Left lung (tissue), 4 donors: ENCODE measurements at regions not wholly inside any gene's neighbourhood (a gene's known extent, or its start where the extent isn't known, plus 50 kb on each side); places are given as distances from the start of the nearest gene placed in this dataset.

ENCODE experiments used
- ATAC-seq: fragments of 200-7000 bp; cut with Tn5 transposase; one replicate; pipeline ENCODE4 v1.9.1; 2020; ENCODE audit warnings: moderate library complexity
- DNase-seq, 4 donors: peaks; one replicate each; pipeline ENCODE4 v3.0.0-alpha.2; 2013 to 2020
- H3K27ac ChIP-seq, 2 donors: fragments of 200-600 bp; sonication (generic) in 1 of 2; one replicate each; pipeline versions ENCODE4 v1.5.0 to v1.8.0; 2020 to 2021
- H3K27me3 ChIP-seq, 2 donors: fragments of 200-600 bp; sonication (generic) in 1 of 2; one replicate each; pipeline versions ENCODE4 v1.5.0 to v1.8.0; 2020 to 2021
- H3K36me3 ChIP-seq, 2 donors: fragments of 200-600 bp; sonication (generic) in 1 of 2; one replicate each; pipeline versions ENCODE4 v1.5.0 to v1.8.0; 2020 to 2021
- H3K4me1 ChIP-seq, 2 donors: fragments of 200-600 bp; one replicate each; pipeline ENCODE4 v1.8.0; 2021
- H3K4me3 ChIP-seq, 2 donors: fragments of 200-600 bp; sonication (generic) in 1 of 2; one replicate each; pipeline versions ENCODE4 v1.5.0 to v1.8.0; 2020 to 2021; ENCODE audit warnings: mild to moderate bottlenecking in 1 of 2
- H3K9me3 ChIP-seq, 2 donors: fragments of 200-600 bp; sonication (generic) in 1 of 2; one replicate each; pipeline versions ENCODE4 v1.5.0 to v1.8.0; 2020 to 2021
- intact Hi-C, 2 donors: fragments of 100-400 bp; cut with DNase I; formaldehyde crosslinking; loops; one replicate each; pipeline versions ENCODE4 v1.11.2 to v1.14.2; 2022
- TF ChIP-seq, protein P1 (sequence below), 2 donors: fragments of 200-600 bp; sonication (generic) in 1 of 2; IDR thresholded peaks; one replicate each; pipeline versions ENCODE4 v1.5.0 to v1.8.0; 2021; ENCODE audit warnings: antibody characterized with exemption in 2 of 2
- donor health status: DM: no; HTN: yes; CAD: no.
- donor health status: DM: no; HTN: no; CAD: no.

DNA sequence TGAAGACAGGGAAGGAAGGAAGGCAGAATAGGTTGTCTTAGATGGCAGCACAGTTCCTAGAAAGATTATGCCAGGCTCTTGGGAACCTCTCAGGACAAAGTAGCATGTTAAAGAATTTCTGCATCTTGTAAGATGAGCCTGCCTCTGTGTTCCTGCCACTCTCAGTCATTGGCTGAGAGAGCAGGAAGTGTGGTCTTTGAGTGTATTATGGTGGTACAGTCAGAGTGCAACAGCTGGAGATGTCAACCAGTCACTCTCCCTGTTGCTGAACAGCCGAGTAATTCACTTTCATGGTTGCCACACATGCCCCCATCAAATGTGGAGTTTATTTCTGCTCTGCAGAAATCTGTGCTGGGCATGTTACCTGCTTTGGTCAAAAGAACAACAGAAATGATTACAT is 659.6 kb upstream of the RIOK2 start:
- Histone ChIP-seq H3K27ac (no peak overlapping the region), H3K9me3 (no peaks in the 10 kb centered on the region), H3K36me3 (no peaks in the 10 kb centered on the region), H3K4me1 (no peaks in the 10 kb centered on the region), H3K27me3 (no peaks in the 10 kb centered on the region), H3K4me3 (no peak overlapping the region)
- DNase-seq (no peak), ATAC-seq (no peak)
- TF ChIP-seq, protein P1, sequence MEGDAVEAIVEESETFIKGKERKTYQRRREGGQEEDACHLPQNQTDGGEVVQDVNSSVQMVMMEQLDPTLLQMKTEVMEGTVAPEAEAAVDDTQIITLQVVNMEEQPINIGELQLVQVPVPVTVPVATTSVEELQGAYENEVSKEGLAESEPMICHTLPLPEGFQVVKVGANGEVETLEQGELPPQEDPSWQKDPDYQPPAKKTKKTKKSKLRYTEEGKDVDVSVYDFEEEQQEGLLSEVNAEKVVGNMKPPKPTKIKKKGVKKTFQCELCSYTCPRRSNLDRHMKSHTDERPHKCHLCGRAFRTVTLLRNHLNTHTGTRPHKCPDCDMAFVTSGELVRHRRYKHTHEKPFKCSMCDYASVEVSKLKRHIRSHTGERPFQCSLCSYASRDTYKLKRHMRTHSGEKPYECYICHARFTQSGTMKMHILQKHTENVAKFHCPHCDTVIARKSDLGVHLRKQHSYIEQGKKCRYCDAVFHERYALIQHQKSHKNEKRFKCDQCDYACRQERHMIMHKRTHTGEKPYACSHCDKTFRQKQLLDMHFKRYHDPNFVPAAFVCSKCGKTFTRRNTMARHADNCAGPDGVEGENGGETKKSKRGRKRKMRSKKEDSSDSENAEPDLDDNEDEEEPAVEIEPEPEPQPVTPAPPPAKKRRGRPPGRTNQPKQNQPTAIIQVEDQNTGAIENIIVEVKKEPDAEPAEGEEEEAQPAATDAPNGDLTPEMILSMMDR (IDR thresholded peaks at IDR 0.05), result no peak
- intact Hi-C loops, result no loop called here

DNA sequence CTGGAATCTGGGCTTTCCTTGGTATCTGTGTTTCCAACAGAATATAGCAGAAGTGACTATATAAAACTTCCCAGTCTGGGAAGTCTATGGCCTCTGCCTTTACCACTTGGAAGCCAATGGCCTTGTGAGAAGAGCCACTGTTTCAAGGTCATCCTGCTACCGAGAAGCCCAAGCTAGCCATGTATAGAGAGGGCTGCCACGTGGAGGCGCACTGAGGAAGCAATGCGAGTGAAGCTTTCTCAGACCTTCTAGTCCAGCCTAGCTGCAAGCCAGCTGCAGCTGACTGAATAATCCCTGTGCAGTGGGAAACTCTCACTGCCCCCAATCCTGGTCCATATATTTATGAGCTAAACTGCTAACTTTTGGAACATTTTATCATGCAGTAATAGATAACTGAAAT is 661.8 kb upstream of the RIOK2 start:
- DNase-seq (no peak), ATAC-seq (no peak)
- intact Hi-C loops, result no loop called here
- Histone ChIP-seq H3K27ac (no peak overlapping the region), H3K27me3 (no peaks in the 10 kb centered on the region), H3K4me1 (no peaks in the 10 kb centered on the region), H3K36me3 (no peaks in the 10 kb centered on the region), H3K4me3 (no peak overlapping the region), H3K9me3 (no peaks in the 10 kb centered on the region)
- TF ChIP-seq, protein P1 (IDR thresholded peaks at IDR 0.05), result no peak

DNA sequence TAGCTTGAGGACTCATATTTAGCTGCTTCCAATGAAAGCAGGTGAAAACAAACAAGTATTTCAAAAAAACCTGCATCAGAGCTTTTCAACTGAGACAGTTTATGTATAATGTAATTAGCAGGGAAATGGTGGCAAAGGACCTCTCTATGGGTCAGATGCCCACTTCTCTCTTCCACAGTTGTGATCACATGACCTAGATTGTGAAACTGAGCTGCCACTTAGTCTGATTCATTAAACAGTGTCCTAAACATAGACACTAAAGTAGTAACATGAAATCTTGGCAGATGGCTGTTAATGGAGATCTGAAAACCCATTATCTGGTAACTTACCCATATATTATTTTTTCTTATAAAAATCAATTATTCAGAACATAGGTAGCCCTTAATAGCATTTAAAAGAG is 663.6 kb upstream of the RIOK2 start:
- ATAC-seq (no peak), DNase-seq (no peak)
- Histone ChIP-seq H3K27me3 (no peaks in the 10 kb centered on the region), H3K4me3 (no peak overlapping the region), H3K36me3 (no peaks in the 10 kb centered on the region), H3K4me1 (no peaks in the 10 kb centered on the region), H3K9me3 (no peaks in the 10 kb centered on the region), H3K27ac (no peak overlapping the region)
- TF ChIP-seq, protein P1 (IDR thresholded peaks at IDR 0.05), result no peak
- intact Hi-C loops, result no loop called here

DNA sequence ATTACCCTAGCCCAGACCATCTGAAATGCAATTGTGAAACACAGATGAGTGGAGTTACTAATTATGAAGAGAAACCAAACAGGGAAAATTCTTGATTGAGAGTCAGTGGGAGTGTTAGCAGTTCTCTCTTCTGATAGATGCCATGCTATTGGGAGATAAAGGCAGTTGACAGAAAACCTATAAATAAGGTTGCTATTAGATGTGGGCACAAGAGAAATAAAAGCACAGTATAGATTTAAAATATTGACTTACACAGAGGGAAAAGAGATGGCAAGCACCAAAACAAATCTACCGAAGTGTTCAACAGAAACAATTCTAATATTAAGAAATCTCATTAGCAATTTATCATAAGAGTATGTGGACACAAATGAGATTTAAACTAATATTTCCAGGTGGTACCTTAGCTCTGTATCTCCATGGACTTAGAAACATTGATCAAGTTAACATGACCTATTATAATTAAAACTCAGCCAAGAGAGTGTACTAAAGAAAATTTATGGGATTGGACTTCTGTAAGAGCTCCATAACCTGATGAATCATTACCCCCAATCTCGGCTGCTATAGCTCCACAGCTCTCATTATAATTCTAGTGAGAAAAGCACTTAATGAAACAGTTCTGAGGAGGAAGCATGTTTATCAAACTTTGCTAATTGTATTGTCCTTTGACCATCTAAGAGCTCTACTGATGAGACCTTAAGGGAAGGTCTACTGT is 665.0 kb upstream of the RIOK2 start:
- Histone ChIP-seq H3K36me3 (no peaks in the 10 kb centered on the region), H3K27me3 (no peaks in the 10 kb centered on the region), H3K27ac (no peak overlapping the region), H3K4me3 (no peak overlapping the region), H3K9me3 (no peaks in the 10 kb centered on the region), H3K4me1 (no peaks in the 10 kb centered on the region)
- ATAC-seq, result no peak
- TF ChIP-seq, protein P1 (IDR thresholded peaks at IDR 0.05), result no peak
- intact Hi-C loops, result no loop called here
- no peak for DNase-seq

DNA sequence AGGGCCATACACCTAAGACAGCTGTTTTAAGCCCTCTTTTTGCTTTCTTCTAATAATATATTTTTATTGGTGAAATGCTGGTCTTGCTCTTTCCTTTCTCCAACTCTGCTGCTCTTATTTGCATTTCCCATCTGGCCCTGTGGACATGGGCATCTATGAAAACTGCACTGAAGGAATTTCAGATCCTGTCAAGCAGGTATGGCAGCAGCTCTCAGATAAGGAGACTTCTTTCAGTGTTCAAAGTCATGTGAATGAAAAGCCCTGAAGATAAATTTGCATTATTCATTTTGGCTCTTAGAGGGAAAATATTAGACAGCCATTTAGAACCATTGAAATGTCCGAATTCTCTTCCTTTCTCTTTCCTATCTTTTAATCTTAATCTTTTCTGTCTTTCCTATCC is 668.0 kb upstream of the RIOK2 start:
- H3K36me3 ChIP-seq, result no peaks in the 10 kb centered on the region
- TF ChIP-seq, protein P1 (IDR thresholded peaks at IDR 0.05), result no peak
- H3K27me3 ChIP-seq, result no peaks in the 10 kb centered on the region
- no peak overlapping the region for H3K4me3 ChIP-seq
- DNase-seq (no peak), ATAC-seq (no peak)
- intact Hi-C loops, result no loop called here
- H3K9me3 ChIP-seq, result peaks cover 0 to 11% of the 10 kb centered on the region in 2 donors
- no peak overlapping the region for H3K27ac ChIP-seq
- no peaks in the 10 kb centered on the region for H3K4me1 ChIP-seq
